ENCODE measurements at regions not wholly inside any gene's neighbourhood (a gene's known extent, or its start where the extent isn't known, plus 50 kb on each side); places are given as distances from the start of the nearest gene placed in this dataset.

GRCh38 chr14:98592611-98593170 lies 679.3 kb downstream of the BCL11B start:
- no peak for ATAC-seq
- no peaks in the 10 kb centered on the region for H3K9me3 ChIP-seq
- DNase-seq, result no peak
- H3K27me3 ChIP-seq (ENCODE audit: insufficient read depth in 3 of 3, low read length in 2 of 3), result no peaks in the 10 kb centered on the region
- WGBS, 3 donors, result 87 to 90% (median 87%) methylated on average over 21 of the region's 21 CpGs
- H3K4me3 ChIP-seq, result no peak overlapping the region
- intact Hi-C loops (cut with DNase I), result no loop called here
- no peaks in the 10 kb centered on the region for H3K4me1 ChIP-seq
- H3K36me3 ChIP-seq (ENCODE audit: insufficient read depth in 1 of 2, low read depth in 1 of 2), result no peaks in the 10 kb centered on the region
- no peak for TF ChIP-seq CTCF (IDR thresholded peaks at IDR 0.05)
- no peak overlapping the region for H3K27ac ChIP-seq

- ATAC-seq (no peak), DNase-seq (no peak)
- intact Hi-C loops (cut with DNase I), result no loop called here
- 43 to 57% (median 47%) methylated on average over 8 of the region's 8 CpGs for WGBS, 3 donors
- Histone ChIP-seq H3K9me3 (no peaks in the 10 kb centered on the region), H3K27ac (no peak overlapping the region), H3K27me3 (ENCODE audit: insufficient read depth in 3 of 3, low read length in 2 of 3) (no peaks in the 10 kb centered on the region), H3K4me3 (no peak overlapping the region), H3K36me3 (ENCODE audit: insufficient read depth in 1 of 2, low read depth in 1 of 2) (no peaks in the 10 kb centered on the region), H3K4me1 (no peaks in the 10 kb centered on the region)
- no peak for TF ChIP-seq CTCF (IDR thresholded peaks at IDR 0.05)
Observed at GRCh38 chr14:98593361-98593761, 678.6 kb downstream of the BCL11B start.

- no peaks in the 10 kb centered on the region for H3K27me3 ChIP-seq (ENCODE audit: insufficient read depth in 3 of 3, low read length in 2 of 3)
- no peak overlapping the region for H3K27ac ChIP-seq
- intact Hi-C loops (cut with DNase I), result no loop called here
- TF ChIP-seq CTCF (IDR thresholded peaks at IDR 0.05), result no peak
- no peaks in the 10 kb centered on the region for H3K36me3 ChIP-seq (ENCODE audit: insufficient read depth in 1 of 2, low read depth in 1 of 2)
- 64 to 76% (median 73%) methylated on average over 5 of the region's 5 CpGs for WGBS, 3 donors
- no peak for DNase-seq
- no peaks in the 10 kb centered on the region for H3K9me3 ChIP-seq
- no peak for ATAC-seq
- H3K4me1 ChIP-seq, result no peaks in the 10 kb centered on the region
- H3K4me3 ChIP-seq, result no peak overlapping the region
Observed at GRCh38 chr14:98594156-98594555, 677.8 kb downstream of the BCL11B start.

GRCh38 chr14:98598576-98598975 lies 673.4 kb downstream of the BCL11B start:
- Histone ChIP-seq H3K27ac (no peak overlapping the region), H3K4me1 (no peaks in the 10 kb centered on the region), H3K36me3 (ENCODE audit: insufficient read depth in 1 of 2, low read depth in 1 of 2) (no peaks in the 10 kb centered on the region), H3K9me3 (no peaks in the 10 kb centered on the region), H3K4me3 (no peak overlapping the region), H3K27me3 (ENCODE audit: insufficient read depth in 3 of 3, low read length in 2 of 3) (peaks cover 0 to 3% (median 0%) of the 10 kb centered on the region in 3 donors)
- ATAC-seq (no peak), DNase-seq (no peak)
- no peak for TF ChIP-seq CTCF (IDR thresholded peaks at IDR 0.05)
- intact Hi-C loops (cut with DNase I), result no loop called here
- WGBS, 3 donors, result 91 to 98% (median 91%) methylated on average over 6 of the region's 6 CpGs

- Histone ChIP-seq H3K36me3 (ENCODE audit: insufficient read depth in 1 of 2, low read depth in 1 of 2) (no peaks in the 10 kb centered on the region), H3K4me3 (no peak overlapping the region), H3K27me3 (ENCODE audit: insufficient read depth in 3 of 3, low read length in 2 of 3) (peaks cover 0 to 3% (median 0%) of the 10 kb centered on the region in 3 donors), H3K27ac (no peak overlapping the region), H3K4me1 (no peaks in the 10 kb centered on the region), H3K9me3 (no peaks in the 10 kb centered on the region)
- no peak for TF ChIP-seq CTCF (IDR thresholded peaks at IDR 0.05)
- ATAC-seq (no peak), DNase-seq (no peak)
- WGBS, 3 donors, result 28 to 52% (median 34%) methylated on average over 5 of the region's 5 CpGs
- intact Hi-C loops (cut with DNase I), result no loop called here
Observed at GRCh38 chr14:98599082-98599481, 672.9 kb downstream of the BCL11B start.

All from psoas muscle (tissue), 7 donors.